Heart right ventricle (tissue), 16 donors: ENCODE measurements at regions not wholly inside any gene's neighbourhood (a gene's known extent, or its start where the extent isn't known, plus 50 kb on each side); places are given as distances from the start of the nearest gene placed in this dataset.

ENCODE experiments used
- ATAC-seq, 8 donors: fragments of 200-7000 bp; cut with Tn5 transposase; one replicate each; pipeline ENCODE4 v1.9.1; 2020; ENCODE audit warnings: mild to moderate bottlenecking in 8 of 8, moderate library complexity in 8 of 8, moderate number of reproducible peaks in 1 of 8
- DNase-seq, 2 donors: peaks; one replicate each; pipeline ENCODE4 v3.0.0-alpha.2; 2020
- H3K27ac ChIP-seq, 10 donors: fragments of 200-600 bp; sonication (generic) in 2 of 10; one replicate each; pipeline versions ENCODE4 v1.5.0 to v1.8.0; 2020 to 2022; ENCODE audit warnings: mild to moderate bottlenecking in 3 of 10
- H3K27me3 ChIP-seq, 7 donors: fragments of 200-600 bp; one replicate each; pipeline ENCODE4 v1.8.0; 2021 to 2022; ENCODE audit warnings: mild to moderate bottlenecking in 2 of 7
- H3K36me3 ChIP-seq, 9 donors: fragments of 200-600 bp; sonication (generic) in 1 of 9; one replicate each; pipeline versions ENCODE4 v1.5.0 to v1.8.0; 2020 to 2022; ENCODE audit warnings: mild to moderate bottlenecking in 2 of 9
- H3K4me1 ChIP-seq, 9 donors: fragments of 200-600 bp; sonication (generic) in 1 of 9; one replicate each; pipeline versions ENCODE4 v1.5.0 to v1.8.0; 2020 to 2022; ENCODE audit warnings: mild to moderate bottlenecking in 4 of 9
- H3K4me3 ChIP-seq, 10 donors: fragments of 200-600 bp; sonication (generic) in 2 of 10; one replicate each; pipeline versions ENCODE4 v1.5.0 to v1.8.0; 2020 to 2022; ENCODE audit warnings: mild to moderate bottlenecking in 7 of 10, moderate library complexity in 2 of 10
- H3K9me3 ChIP-seq, 11 donors: fragments of 200-600 bp in 10 of 11; sonication (generic) in 2 of 11; one replicate each; pipeline versions ENCODE4 v1.5.0 to v1.8.0; 2013 to 2022; ENCODE audit warnings: mild to moderate bottlenecking in 2 of 11, control low read depth in 1 of 11, moderate library complexity in 1 of 11
- whole genome bisulfite sequencing, 2 donors: extraction: QIAGEN DNeasy Blood & Tissue Kit; methylation state at CpG; one replicate each; pipeline ENCODE4 v1.1.7; 2013; ENCODE audit warnings: inconsistent platforms in 1 of 2; 5-methylcytosine and 5-hydroxymethylcytosine counted together
- intact Hi-C, 10 donors: fragments of 100-400 bp; cut with DNase I; formaldehyde crosslinking; loops; one replicate each; pipeline versions ENCODE4 v1.11.1 to v1.14.2; 2022
- TF ChIP-seq, protein P1 (sequence below), 9 donors: fragments of 200-600 bp; sonication (generic) in 2 of 9; IDR thresholded peaks; one replicate each; pipeline versions ENCODE4 v1.5.0 to v1.8.0; 2021 to 2022; ENCODE audit warnings: antibody characterized with exemption in 9 of 9, mild to moderate bottlenecking in 5 of 9, moderate library complexity in 1 of 9
- donor health status: Arrhythmogenic right ventricular cardiomyopathy.
- donor health status: ischemic (EF 13 %, LVEDD 7.1; RV severe dilation, severe dysfunction).
- donor health status: healthy with polysubstance abuse.
- donor health status: DM: no; HTN: yes; CAD: no.
- donor health status: DM: no; HTN: no; CAD: no.
- donor health status: ischemic (EF 25% LVEDD 6.9; RV normal size, moderate dysfunction).
- donor health status: ischemic (EF 25% LVEDD 5.7; RV mildly dilated, moderate dysfunction).
- donor health status: healthy.
- donor health status: DM: yes; HTN: yes; CAD: no.
- donor health status: Ischemic cardiomyopathy.
- donor health status: ischemic (EF 35%, LVEDD 5.7; RV mildly dilated, moderate dysfunction).
- donor health status: nonischemic (EF 11% LVEDD 7.7; RV severe dilation, severe dysfunction).
- donor health status: DM: yes; HTN: yes; CAD: no.
- donor health status: PGD.
- donor health status: ischemic (EF 29% LVEDD 5.4; RV normal size, mild dysfunction).
- donor health status: nonischemic (EF 23%, LVEDD 6.1; RV moderate dilation, normal function).

DNA sequence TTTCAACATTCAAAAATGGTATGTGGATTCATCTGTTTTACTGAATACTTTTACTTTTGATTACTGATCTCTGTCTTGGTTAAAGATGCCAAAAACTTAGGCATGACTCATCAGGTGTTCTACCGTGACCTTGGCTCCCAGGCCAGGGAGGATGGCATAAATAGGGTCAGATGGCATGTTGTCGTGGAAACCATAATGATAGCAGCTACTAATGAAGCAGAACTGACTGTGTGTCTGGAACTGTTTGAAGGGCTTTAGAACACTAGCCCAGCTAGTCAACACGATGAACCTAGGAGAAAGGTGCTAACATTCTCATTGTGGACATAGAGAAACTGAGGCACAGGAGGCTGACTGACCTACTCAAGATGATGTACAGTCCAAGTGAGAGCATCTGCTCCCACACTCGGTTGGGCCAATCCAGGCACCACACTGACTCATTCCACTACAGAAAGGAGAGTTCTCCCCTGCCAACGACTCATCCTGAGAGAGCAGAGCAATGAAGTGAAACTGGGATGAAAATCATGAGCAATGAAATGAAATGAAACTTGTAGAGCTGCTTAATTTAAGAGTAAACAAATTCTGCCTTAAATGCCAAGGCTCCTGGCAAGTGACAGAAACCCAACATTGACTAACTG is 116.0 kb downstream of the TENT4A start:
- Histone ChIP-seq H3K27me3 (peaks cover 0 to 12% (median 0%) of the 10 kb centered on the region in 7 donors), H3K4me1 (peaks cover 0 to 16% (median 12%) of the 10 kb centered on the region in 9 donors), H3K9me3 (no peaks in the 10 kb centered on the region), H3K4me3 (no peak overlapping the region), H3K27ac (no peak overlapping the region), H3K36me3 (no peaks in the 10 kb centered on the region)
- ATAC-seq (no peak), DNase-seq (no peak)
- TF ChIP-seq, protein P1, sequence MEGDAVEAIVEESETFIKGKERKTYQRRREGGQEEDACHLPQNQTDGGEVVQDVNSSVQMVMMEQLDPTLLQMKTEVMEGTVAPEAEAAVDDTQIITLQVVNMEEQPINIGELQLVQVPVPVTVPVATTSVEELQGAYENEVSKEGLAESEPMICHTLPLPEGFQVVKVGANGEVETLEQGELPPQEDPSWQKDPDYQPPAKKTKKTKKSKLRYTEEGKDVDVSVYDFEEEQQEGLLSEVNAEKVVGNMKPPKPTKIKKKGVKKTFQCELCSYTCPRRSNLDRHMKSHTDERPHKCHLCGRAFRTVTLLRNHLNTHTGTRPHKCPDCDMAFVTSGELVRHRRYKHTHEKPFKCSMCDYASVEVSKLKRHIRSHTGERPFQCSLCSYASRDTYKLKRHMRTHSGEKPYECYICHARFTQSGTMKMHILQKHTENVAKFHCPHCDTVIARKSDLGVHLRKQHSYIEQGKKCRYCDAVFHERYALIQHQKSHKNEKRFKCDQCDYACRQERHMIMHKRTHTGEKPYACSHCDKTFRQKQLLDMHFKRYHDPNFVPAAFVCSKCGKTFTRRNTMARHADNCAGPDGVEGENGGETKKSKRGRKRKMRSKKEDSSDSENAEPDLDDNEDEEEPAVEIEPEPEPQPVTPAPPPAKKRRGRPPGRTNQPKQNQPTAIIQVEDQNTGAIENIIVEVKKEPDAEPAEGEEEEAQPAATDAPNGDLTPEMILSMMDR (IDR thresholded peaks at IDR 0.05): no peak
- 71 to 74% methylated on average over 5 of the region's 5 CpGs for WGBS, 2 donors
- intact Hi-C loops: loop anchor here in 1 of 10 donors (10.0 kb wide), 1 partner anchor 566 kb away; the partner anchor contains the start of gene ADCY2

DNA sequence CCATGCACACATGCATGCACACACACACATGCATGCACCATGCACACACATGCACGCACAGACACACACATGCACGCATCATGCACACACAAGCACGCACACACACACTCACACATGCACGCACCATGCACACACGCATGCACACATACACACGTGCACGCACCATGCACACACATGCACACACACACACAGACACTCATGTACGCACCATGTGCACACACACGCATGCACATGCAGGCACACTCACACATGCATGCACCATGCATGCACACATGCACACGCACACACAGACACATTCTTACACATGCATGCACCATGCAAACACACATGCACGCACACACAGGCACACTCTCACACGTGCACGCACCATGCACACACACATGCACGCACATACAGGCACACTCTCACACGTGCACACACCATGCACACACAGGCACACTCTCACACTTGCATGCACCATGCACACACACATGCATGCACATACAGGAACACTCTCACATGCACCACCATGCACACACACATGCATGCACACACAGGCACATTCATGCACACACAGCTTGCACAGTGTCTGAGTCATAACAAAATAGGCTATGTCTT is 117.5 kb downstream of the TENT4A start:
- Histone ChIP-seq H3K27ac (no peak overlapping the region), H3K36me3 (no peaks in the 10 kb centered on the region), H3K4me1 (peaks cover 0 to 16% (median 12%) of the 10 kb centered on the region in 9 donors), H3K9me3 (no peaks in the 10 kb centered on the region), H3K27me3 (peaks cover 0 to 5% (median 0%) of the 10 kb centered on the region in 7 donors), H3K4me3 (no peak overlapping the region)
- DNase-seq (no peak), ATAC-seq (peak in 1 of 8 donors; percentile 53)
- TF ChIP-seq, protein P1 (IDR thresholded peaks at IDR 0.05): no peak
- intact Hi-C loops: no loop called here
- WGBS, 2 donors: 90 to 97% methylated on average over 15 of the region's 15 CpGs

DNA sequence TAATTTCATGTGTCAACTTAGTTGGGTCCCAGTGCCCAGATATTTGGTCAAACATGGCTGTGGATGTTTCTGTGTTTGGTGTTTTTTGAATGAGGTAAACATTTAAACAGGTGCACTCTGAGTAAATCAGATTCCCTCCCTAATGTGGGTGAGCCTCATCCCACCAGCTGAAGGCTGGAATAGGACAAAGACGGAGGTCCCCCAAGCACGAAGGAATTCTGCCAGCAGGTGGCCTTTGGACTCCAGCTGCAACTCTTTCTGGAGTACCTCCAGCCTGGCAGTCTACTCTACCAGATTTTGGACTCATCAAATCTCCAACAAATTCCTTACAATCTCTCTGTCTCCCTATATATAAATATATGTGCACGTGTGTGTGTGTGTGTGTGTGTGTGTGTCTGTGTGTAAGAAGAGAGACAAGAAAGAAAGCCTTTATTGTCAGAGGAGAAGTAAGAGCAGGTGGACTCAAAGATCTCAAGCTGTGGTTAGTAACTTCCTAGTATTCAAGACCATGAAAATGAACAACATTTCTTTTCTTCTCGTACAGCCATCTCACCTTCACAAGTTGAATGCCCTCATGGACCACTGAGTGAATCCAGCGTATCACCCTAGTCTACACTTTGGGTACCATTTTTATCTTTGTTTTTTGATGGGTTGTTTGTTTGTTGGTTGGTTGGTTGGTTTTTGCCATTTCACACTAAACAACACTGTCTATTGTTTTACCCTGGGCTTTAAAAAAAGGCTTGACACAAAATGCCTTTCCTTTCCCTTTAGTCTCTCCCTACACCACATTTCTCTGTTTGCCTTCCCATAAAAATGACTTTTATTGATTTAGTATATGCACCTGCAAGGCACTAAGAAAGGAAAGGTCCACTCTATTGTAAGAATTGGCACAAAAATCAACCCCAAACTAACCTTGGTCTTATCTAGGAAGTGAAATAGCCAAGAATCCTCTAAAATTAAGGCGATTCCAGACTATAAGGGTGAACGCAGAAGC is 118.7 kb downstream of the TENT4A start:
- Histone ChIP-seq H3K9me3 (no peaks in the 10 kb centered on the region), H3K4me3 (no peak overlapping the region), H3K27ac (no peak overlapping the region), H3K4me1 (peaks cover 0 to 16% (median 12%) of the 10 kb centered on the region in 9 donors), H3K36me3 (no peaks in the 10 kb centered on the region), H3K27me3 (no peaks in the 10 kb centered on the region)
- 72 to 81% methylated on average over 7 of the region's 7 CpGs for WGBS, 2 donors
- ATAC-seq (no peak), DNase-seq (no peak)
- intact Hi-C loops: no loop called here
- TF ChIP-seq, protein P1 (IDR thresholded peaks at IDR 0.05): no peak

DNA sequence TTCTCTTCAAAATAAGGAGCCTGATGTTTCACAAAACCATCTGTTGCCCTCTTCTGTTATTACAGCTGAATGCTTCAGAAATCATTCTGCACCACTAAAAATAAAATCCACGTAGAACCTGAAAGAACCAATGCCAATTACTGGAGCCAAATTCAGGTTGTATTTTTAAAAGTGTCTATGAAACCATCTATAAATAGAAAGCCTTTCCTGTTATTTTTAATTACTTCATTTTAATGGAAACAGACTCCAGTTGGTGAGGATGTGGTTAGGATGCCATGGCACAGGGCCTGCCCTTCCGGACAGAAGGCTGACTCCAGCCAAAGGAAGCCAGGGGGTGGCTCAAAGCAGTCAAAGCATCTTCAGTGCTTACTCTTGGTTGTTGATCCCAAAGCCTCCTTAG is 119.8 kb downstream of the TENT4A start:
- DNase-seq: no peak
- TF ChIP-seq, protein P1 (IDR thresholded peaks at IDR 0.05): no peak
- Histone ChIP-seq H3K4me3 (no peak overlapping the region), H3K27ac (no peak overlapping the region), H3K27me3 (peaks cover 0 to 5% (median 0%) of the 10 kb centered on the region in 7 donors), H3K9me3 (no peaks in the 10 kb centered on the region), H3K4me1 (peaks cover 0 to 16% (median 12%) of the 10 kb centered on the region in 9 donors), H3K36me3 (no peaks in the 10 kb centered on the region)
- intact Hi-C loops: no loop called here
- ATAC-seq: peak in 7 of 8 donors; percentile 51 to 73 (median 65)
- 13 to 17% methylated on average over 2 of the region's 2 CpGs for WGBS, 2 donors
